H1 (cell line): ENCODE measurements at regions not wholly inside any gene's neighbourhood (a gene's known extent, or its start where the extent isn't known, plus 50 kb on each side); places are given as distances from the start of the nearest gene placed in this dataset.

Experiments
- CREB1 ChIP-seq: IDR thresholded peaks from 2 replicates; pipeline ENCODE4 v1.6.1; 2012; ENCODE audit warnings: inconsistent platforms
- KDM4A ChIP-seq: IDR thresholded peaks from one replicate; pipeline ENCODE4 v1.7.1; 2012; ENCODE audit warnings: low read depth, mild to moderate bottlenecking, moderate library complexity, low read length, inconsistent platforms; ENCODE audit not compliant: severe bottlenecking
- RNF2 ChIP-seq: fragments of 200-900, 300-1000 bp; sonication (generic); IDR thresholded peaks from 2 replicates; pipeline ENCODE4 v1.7.1; 2016; ENCODE audit warnings: borderline replicate concordance, low read depth, mild to moderate bottlenecking, antibody characterized with exemption, low read length; ENCODE audit not compliant: poor library complexity, severe bottlenecking; ENCODE audit errors: missing control alignments
- TBP ChIP-seq: IDR thresholded peaks from 2 replicates; pipeline ENCODE4 v1.6.1; 2011; ENCODE audit warnings: low read depth, low read length, improper control_type of control experiment
- TF ChIP-seq, protein P1 (sequence below): fragments of 300-600 bp; sonication (generic); IDR thresholded peaks from 2 replicates; pipeline ENCODE4 v1.7.1; 2012; ENCODE audit warnings: low read length, moderate library complexity, mild to moderate bottlenecking, inconsistent platforms; ENCODE audit not compliant: insufficient replicate concordance
- TF ChIP-seq, protein P2 (sequence below): IDR thresholded peaks from 2 replicates; pipeline ENCODE4 v1.6.1; 2012; ENCODE audit warnings: inconsistent platforms

DNA sequence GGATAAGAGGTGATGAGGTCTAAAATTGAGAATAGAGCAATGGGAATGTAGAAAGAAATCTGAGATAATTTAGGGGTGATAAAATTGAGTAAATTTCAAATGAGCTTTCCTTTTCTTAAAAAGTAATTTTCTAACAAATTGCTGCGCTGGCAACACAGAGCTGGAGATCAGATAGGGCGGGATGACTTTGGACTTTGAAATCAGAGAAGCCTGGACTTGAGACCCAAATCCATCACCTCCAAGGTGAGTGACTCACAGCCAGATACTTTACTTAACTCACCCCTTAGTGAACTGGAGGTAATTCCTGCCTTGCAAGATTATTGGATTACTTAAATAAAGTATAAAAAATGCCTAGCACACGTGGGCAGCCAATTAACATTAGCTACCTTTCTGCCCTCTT, 80.8 kb downstream of the P2RY1 start (continued):
- TF ChIP-seq, protein P1, sequence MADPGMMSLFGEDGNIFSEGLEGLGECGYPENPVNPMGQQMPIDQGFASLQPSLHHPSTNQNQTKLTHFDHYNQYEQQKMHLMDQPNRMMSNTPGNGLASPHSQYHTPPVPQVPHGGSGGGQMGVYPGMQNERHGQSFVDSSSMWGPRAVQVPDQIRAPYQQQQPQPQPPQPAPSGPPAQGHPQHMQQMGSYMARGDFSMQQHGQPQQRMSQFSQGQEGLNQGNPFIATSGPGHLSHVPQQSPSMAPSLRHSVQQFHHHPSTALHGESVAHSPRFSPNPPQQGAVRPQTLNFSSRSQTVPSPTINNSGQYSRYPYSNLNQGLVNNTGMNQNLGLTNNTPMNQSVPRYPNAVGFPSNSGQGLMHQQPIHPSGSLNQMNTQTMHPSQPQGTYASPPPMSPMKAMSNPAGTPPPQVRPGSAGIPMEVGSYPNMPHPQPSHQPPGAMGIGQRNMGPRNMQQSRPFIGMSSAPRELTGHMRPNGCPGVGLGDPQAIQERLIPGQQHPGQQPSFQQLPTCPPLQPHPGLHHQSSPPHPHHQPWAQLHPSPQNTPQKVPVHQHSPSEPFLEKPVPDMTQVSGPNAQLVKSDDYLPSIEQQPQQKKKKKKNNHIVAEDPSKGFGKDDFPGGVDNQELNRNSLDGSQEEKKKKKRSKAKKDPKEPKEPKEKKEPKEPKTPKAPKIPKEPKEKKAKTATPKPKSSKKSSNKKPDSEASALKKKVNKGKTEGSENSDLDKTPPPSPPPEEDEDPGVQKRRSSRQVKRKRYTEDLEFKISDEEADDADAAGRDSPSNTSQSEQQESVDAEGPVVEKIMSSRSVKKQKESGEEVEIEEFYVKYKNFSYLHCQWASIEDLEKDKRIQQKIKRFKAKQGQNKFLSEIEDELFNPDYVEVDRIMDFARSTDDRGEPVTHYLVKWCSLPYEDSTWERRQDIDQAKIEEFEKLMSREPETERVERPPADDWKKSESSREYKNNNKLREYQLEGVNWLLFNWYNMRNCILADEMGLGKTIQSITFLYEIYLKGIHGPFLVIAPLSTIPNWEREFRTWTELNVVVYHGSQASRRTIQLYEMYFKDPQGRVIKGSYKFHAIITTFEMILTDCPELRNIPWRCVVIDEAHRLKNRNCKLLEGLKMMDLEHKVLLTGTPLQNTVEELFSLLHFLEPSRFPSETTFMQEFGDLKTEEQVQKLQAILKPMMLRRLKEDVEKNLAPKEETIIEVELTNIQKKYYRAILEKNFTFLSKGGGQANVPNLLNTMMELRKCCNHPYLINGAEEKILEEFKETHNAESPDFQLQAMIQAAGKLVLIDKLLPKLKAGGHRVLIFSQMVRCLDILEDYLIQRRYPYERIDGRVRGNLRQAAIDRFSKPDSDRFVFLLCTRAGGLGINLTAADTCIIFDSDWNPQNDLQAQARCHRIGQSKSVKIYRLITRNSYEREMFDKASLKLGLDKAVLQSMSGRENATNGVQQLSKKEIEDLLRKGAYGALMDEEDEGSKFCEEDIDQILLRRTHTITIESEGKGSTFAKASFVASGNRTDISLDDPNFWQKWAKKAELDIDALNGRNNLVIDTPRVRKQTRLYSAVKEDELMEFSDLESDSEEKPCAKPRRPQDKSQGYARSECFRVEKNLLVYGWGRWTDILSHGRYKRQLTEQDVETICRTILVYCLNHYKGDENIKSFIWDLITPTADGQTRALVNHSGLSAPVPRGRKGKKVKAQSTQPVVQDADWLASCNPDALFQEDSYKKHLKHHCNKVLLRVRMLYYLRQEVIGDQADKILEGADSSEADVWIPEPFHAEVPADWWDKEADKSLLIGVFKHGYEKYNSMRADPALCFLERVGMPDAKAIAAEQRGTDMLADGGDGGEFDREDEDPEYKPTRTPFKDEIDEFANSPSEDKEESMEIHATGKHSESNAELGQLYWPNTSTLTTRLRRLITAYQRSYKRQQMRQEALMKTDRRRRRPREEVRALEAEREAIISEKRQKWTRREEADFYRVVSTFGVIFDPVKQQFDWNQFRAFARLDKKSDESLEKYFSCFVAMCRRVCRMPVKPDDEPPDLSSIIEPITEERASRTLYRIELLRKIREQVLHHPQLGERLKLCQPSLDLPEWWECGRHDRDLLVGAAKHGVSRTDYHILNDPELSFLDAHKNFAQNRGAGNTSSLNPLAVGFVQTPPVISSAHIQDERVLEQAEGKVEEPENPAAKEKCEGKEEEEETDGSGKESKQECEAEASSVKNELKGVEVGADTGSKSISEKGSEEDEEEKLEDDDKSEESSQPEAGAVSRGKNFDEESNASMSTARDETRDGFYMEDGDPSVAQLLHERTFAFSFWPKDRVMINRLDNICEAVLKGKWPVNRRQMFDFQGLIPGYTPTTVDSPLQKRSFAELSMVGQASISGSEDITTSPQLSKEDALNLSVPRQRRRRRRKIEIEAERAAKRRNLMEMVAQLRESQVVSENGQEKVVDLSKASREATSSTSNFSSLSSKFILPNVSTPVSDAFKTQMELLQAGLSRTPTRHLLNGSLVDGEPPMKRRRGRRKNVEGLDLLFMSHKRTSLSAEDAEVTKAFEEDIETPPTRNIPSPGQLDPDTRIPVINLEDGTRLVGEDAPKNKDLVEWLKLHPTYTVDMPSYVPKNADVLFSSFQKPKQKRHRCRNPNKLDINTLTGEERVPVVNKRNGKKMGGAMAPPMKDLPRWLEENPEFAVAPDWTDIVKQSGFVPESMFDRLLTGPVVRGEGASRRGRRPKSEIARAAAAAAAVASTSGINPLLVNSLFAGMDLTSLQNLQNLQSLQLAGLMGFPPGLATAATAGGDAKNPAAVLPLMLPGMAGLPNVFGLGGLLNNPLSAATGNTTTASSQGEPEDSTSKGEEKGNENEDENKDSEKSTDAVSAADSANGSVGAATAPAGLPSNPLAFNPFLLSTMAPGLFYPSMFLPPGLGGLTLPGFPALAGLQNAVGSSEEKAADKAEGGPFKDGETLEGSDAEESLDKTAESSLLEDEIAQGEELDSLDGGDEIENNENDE = no peak
- TF ChIP-seq TBP (no peak), CREB1 (no peak), KDM4A (no peak), RNF2 (no peak)
- TF ChIP-seq, protein P2, sequence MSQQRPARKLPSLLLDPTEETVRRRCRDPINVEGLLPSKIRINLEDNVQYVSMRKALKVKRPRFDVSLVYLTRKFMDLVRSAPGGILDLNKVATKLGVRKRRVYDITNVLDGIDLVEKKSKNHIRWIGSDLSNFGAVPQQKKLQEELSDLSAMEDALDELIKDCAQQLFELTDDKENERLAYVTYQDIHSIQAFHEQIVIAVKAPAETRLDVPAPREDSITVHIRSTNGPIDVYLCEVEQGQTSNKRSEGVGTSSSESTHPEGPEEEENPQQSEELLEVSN = no peak
